SU-DHL-6 (cell line): ENCODE measurements at regions not wholly inside any gene's neighbourhood (a gene's known extent, or its start where the extent isn't known, plus 50 kb on each side); places are given as distances from the start of the nearest gene placed in this dataset.

Source experiments
- EZH2phosphoT487 ChIP-seq: fragments of 200-600 bp; sonication (generic), shearing (Covaris generic); conservative IDR thresholded peaks from 2 replicates; pipeline ENCODE4 v1.6.1; 2018; ENCODE audit warnings: mild to moderate bottlenecking, antibody characterized with exemption, low read length, moderate library complexity, mixed read lengths
- TF ChIP-seq, protein P1 (sequence below): fragments of 200-600 bp; sonication (generic); IDR thresholded peaks from one replicate; pipeline ENCODE4 v1.5.1; 2017; ENCODE audit warnings: antibody characterized with exemption, mild to moderate bottlenecking, low read length, moderate library complexity; ENCODE audit not compliant: insufficient read depth, poor library complexity, severe bottlenecking

DNA sequence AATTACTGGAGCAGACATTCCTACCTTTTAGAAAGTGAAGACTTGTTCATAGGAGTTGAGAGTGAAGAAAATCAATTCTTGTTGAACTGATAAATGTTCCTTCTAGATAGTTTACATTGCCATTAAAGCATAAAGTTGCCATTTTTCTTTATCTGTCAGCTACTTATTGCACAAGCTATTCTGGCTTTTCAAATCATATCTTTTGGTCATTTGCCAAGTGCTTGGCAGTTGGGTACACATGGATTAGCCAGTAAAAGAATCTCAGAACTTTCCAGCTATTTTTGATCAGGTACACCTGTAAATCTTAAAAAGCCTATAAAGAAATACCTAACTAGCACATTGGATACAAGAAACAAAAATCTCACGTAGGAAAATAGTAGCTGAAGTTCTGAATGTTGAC is 56.4 kb upstream of the PNPLA4 start:
- TF ChIP-seq, protein P1, sequence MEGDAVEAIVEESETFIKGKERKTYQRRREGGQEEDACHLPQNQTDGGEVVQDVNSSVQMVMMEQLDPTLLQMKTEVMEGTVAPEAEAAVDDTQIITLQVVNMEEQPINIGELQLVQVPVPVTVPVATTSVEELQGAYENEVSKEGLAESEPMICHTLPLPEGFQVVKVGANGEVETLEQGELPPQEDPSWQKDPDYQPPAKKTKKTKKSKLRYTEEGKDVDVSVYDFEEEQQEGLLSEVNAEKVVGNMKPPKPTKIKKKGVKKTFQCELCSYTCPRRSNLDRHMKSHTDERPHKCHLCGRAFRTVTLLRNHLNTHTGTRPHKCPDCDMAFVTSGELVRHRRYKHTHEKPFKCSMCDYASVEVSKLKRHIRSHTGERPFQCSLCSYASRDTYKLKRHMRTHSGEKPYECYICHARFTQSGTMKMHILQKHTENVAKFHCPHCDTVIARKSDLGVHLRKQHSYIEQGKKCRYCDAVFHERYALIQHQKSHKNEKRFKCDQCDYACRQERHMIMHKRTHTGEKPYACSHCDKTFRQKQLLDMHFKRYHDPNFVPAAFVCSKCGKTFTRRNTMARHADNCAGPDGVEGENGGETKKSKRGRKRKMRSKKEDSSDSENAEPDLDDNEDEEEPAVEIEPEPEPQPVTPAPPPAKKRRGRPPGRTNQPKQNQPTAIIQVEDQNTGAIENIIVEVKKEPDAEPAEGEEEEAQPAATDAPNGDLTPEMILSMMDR: no peak
- no peak for TF ChIP-seq EZH2phosphoT487
